ENCODE measurements at regions not wholly inside any gene's neighbourhood (a gene's known extent, or its start where the extent isn't known, plus 50 kb on each side); places are given as distances from the start of the nearest gene placed in this dataset.

- no peaks in the 10 kb centered on the region for H3K79me2 ChIP-seq (ENCODE audit: insufficient read depth, low read length)
- Mint-ChIP-seq H3K36me3 (peaks cover 0 to 2% of the 10 kb centered on the region in 2 donors), H3K27me3 (ENCODE audit: low read depth in 3 of 3) (peaks cover 0 to 1% (median 0%) of the 10 kb centered on the region in 3 donors), H3K4me1 (peaks cover 65% of the 10 kb centered on the region), H3K9me3 (no peaks in the 10 kb centered on the region), H3K4me3 (no peak overlapping the region), H3K27ac (peak overlapping the region in 5 of 7 donors; percentile 28 to 91 (median 66))
- intact Hi-C loops (cut with micrococcal nuclease), result no loop called here
- no peak overlapping the region for H3K4me2 ChIP-seq (replicated peaks; ENCODE audit: extremely low read depth, low read length, poor library complexity, severe bottlenecking)
- 77% methylated on average over 3 of the region's 11 CpGs for WGBS (ENCODE audit: insufficient coverage)
- H4K20me1 ChIP-seq (ENCODE audit: insufficient read depth, low read length), result no peaks in the 10 kb centered on the region
- no peaks in the 10 kb centered on the region for H3K36me3 ChIP-seq (replicated peaks in 1 of 2; ENCODE audit: control insufficient read depth in 1 of 2, insufficient read depth in 2 of 2, low read length in 2 of 2)
- no peaks in the 10 kb centered on the region for H3K27me3 ChIP-seq (ENCODE audit: control insufficient read depth in 2 of 2, insufficient read depth in 2 of 2, low read length in 2 of 2)
- H2AFZ ChIP-seq (ENCODE audit: insufficient read depth, low read depth, low read length, poor library complexity, severe bottlenecking), result no peak overlapping the region
- H3K27ac ChIP-seq (ENCODE audit: low read depth in 1 of 2, low read length in 2 of 2), result no peak overlapping the region
- H3K9me3 ChIP-seq (replicated peaks in 1 of 2; ENCODE audit: control insufficient read depth in 1 of 2, insufficient read depth in 1 of 2, low read length in 2 of 2), result no peaks in the 10 kb centered on the region
- TF ChIP-seq CTCF (IDR thresholded peaks at IDR 0.05), result no peak
- no peak overlapping the region for H3K9ac ChIP-seq (ENCODE audit: insufficient read depth, low read length, poor library complexity, severe bottlenecking)
- H3K4me1 ChIP-seq (ENCODE audit: control insufficient read depth in 1 of 2, insufficient read depth in 2 of 2, low read length in 2 of 2), result peaks cover 32 to 60% of the 10 kb centered on the region in 2 donors
- H3K4me3 ChIP-seq (replicated peaks in 1 of 3; ENCODE audit: low read depth in 2 of 3, low read length in 3 of 3), result no peak overlapping the region
- no peak for DNase-seq
Observed at GRCh38 chr9:108634672-108635462, 220.9 kb downstream of the ACTL7B start.

- H3K4me1 ChIP-seq (ENCODE audit: control insufficient read depth in 1 of 2, insufficient read depth in 2 of 2, low read length in 2 of 2), result peaks cover 25 to 54% of the 10 kb centered on the region in 2 donors
- H3K4me3 Mint-ChIP-seq, result no peak overlapping the region
- H3K4me3 ChIP-seq (replicated peaks in 1 of 3; ENCODE audit: low read depth in 2 of 3, low read length in 3 of 3), result no peak overlapping the region
- H4K20me1 ChIP-seq (ENCODE audit: insufficient read depth, low read length), result no peaks in the 10 kb centered on the region
- no peaks in the 10 kb centered on the region for H3K79me2 ChIP-seq (ENCODE audit: insufficient read depth, low read length)
- WGBS (ENCODE audit: insufficient coverage), result no CpG with 5 or more reads among the region's 5 CpGs
- H3K4me2 ChIP-seq (replicated peaks; ENCODE audit: extremely low read depth, low read length, poor library complexity, severe bottlenecking), result no peak overlapping the region
- H3K27me3 ChIP-seq (ENCODE audit: control insufficient read depth in 2 of 2, insufficient read depth in 2 of 2, low read length in 2 of 2), result no peaks in the 10 kb centered on the region
- H2AFZ ChIP-seq (ENCODE audit: insufficient read depth, low read depth, low read length, poor library complexity, severe bottlenecking), result no peak overlapping the region
- peak overlapping the region in 2 of 7 donors; percentile 15 to 69 for H3K27ac Mint-ChIP-seq
- DNase-seq, result peak in 1 of 3 donors; percentile 39
- peaks cover 0 to 1% (median 0%) of the 10 kb centered on the region in 3 donors for H3K27me3 Mint-ChIP-seq (ENCODE audit: low read depth in 3 of 3)
- H3K9me3 Mint-ChIP-seq, result peaks cover 0 to 2% (median 0%) of the 10 kb centered on the region in 7 donors
- H3K27ac ChIP-seq (ENCODE audit: low read depth in 1 of 2, low read length in 2 of 2), result no peak overlapping the region
- intact Hi-C loops (cut with micrococcal nuclease), result no loop called here
- peaks cover 0 to 2% of the 10 kb centered on the region in 2 donors for H3K36me3 Mint-ChIP-seq
- no peaks in the 10 kb centered on the region for H3K36me3 ChIP-seq (replicated peaks in 1 of 2; ENCODE audit: control insufficient read depth in 1 of 2, insufficient read depth in 2 of 2, low read length in 2 of 2)
- H3K9me3 ChIP-seq (replicated peaks in 1 of 2; ENCODE audit: control insufficient read depth in 1 of 2, insufficient read depth in 1 of 2, low read length in 2 of 2), result no peaks in the 10 kb centered on the region
- peaks cover 58% of the 10 kb centered on the region for H3K4me1 Mint-ChIP-seq
- no peak for TF ChIP-seq CTCF (IDR thresholded peaks at IDR 0.05)
- no peak overlapping the region for H3K9ac ChIP-seq (ENCODE audit: insufficient read depth, low read length, poor library complexity, severe bottlenecking)
Observed at GRCh38 chr9:108634204-108634603, 221.6 kb downstream of the ACTL7B start.

Measured in CD14-positive monocyte (primary cell).